GM23338 (cell line): ENCODE measurements at regions not wholly inside any gene's neighbourhood (a gene's known extent, or its start where the extent isn't known, plus 50 kb on each side); places are given as distances from the start of the nearest gene placed in this dataset.

Source experiments
- ATAC-seq: fragments of 200-7000 bp; cut with Tn5 transposase; 3 replicates; pipeline ENCODE4 v1.9.1; 2020
- DNase-seq: peaks from one replicate; pipeline ENCODE4 v3.0.0-alpha.2; 2015; ENCODE audit warnings: low spot score
- H2AFZ ChIP-seq: fragments of 200-600 bp; sonication (generic); 2 replicates; pipeline ENCODE4 v1.8.0; 2016; ENCODE audit warnings: antibody characterized with exemption, mild to moderate bottlenecking, moderate library complexity
- H3F3A ChIP-seq: fragments of 200-600 bp; sonication (generic); replicated peaks from 2 replicates; pipeline ENCODE4 v1.8.0; 2017; ENCODE audit warnings: antibody characterized with exemption, mixed run types, low read depth
- H3K27ac ChIP-seq: fragments of 200-600 bp; sonication (generic); 2 replicates; pipeline ENCODE4 v1.6.1; 2016; ENCODE audit warnings: low read depth
- H3K27me3 ChIP-seq: fragments of 200-600 bp; sonication (generic); 2 replicates; pipeline ENCODE4 v1.8.0; 2016; ENCODE audit warnings: mild to moderate bottlenecking, mixed run types, moderate library complexity; ENCODE audit not compliant: insufficient read depth
- H3K36me3 ChIP-seq: fragments of 200-600 bp; sonication (generic); 2 replicates; pipeline ENCODE4 v1.8.0; 2016; ENCODE audit warnings: mild to moderate bottlenecking; ENCODE audit not compliant: insufficient read depth
- H3K4me1 ChIP-seq: fragments of 200-600 bp; sonication (generic); 2 replicates; pipeline ENCODE4 v1.8.0; 2016; ENCODE audit warnings: mild to moderate bottlenecking, moderate library complexity; ENCODE audit not compliant: insufficient read depth
- H3K4me2 ChIP-seq: fragments of 200-600 bp; sonication (generic); 2 replicates; pipeline ENCODE4 v1.7.1; 2017; ENCODE audit warnings: mixed run types
- H3K4me3 ChIP-seq: fragments of 200-600 bp; sonication (generic); 2 replicates; pipeline ENCODE4 v1.6.1; 2016; ENCODE audit warnings: mixed run types
- H3K79me2 ChIP-seq: fragments of 200-600 bp; sonication (generic); replicated peaks from 2 replicates; pipeline ENCODE4 v1.8.0; 2017; ENCODE audit warnings: mild to moderate bottlenecking; ENCODE audit not compliant: insufficient read depth
- H3K9me2 ChIP-seq: fragments of 200-600 bp; sonication (generic); 2 replicates; pipeline ENCODE4 v1.8.0; 2017; ENCODE audit not compliant: insufficient read depth
- H4K20me1 ChIP-seq: fragments of 200-600 bp; sonication (generic); replicated peaks from 2 replicates; pipeline ENCODE4 v1.8.0; 2017; ENCODE audit warnings: mild to moderate bottlenecking; ENCODE audit not compliant: insufficient read depth
- H3K27ac Mint-ChIP-seq: 2 replicates; pipeline ENCODE4 v1.8.0; 2020; ENCODE audit warnings: inconsistent platforms, mild to moderate bottlenecking, moderate library complexity, mixed read lengths
- H3K27me3 Mint-ChIP-seq: 3 replicates; pipeline ENCODE4 v1.8.0; 2022; ENCODE audit warnings: low read depth, mild to moderate bottlenecking, moderate library complexity, mixed read lengths, inconsistent platforms; ENCODE audit not compliant: insufficient read depth, poor library complexity
- H3K36me3 Mint-ChIP-seq: 3 replicates; pipeline ENCODE4 v1.8.0; 2021; ENCODE audit warnings: low read depth, mild to moderate bottlenecking, inconsistent platforms, moderate library complexity, mixed read lengths
- H3K4me1 Mint-ChIP-seq: 3 replicates; pipeline ENCODE4 v1.8.0; 2020; ENCODE audit warnings: mild to moderate bottlenecking, inconsistent platforms, mixed read lengths
- H3K4me3 Mint-ChIP-seq: 3 replicates; pipeline ENCODE4 v1.8.0; 2021; ENCODE audit warnings: moderate library complexity, mild to moderate bottlenecking, inconsistent platforms, mixed read lengths
- H3K9me3 Mint-ChIP-seq: 3 replicates; pipeline ENCODE4 v1.8.0; 2020; ENCODE audit warnings: moderate library complexity, mild to moderate bottlenecking, inconsistent platforms, mixed read lengths
- CREB1 ChIP-seq: fragments of 250-450 bp; sonication (Bioruptor Pico); IDR thresholded peaks from 2 replicates; pipeline ENCODE4 v1.5.0; 2020; ENCODE audit warnings: low read depth, mild to moderate bottlenecking, moderate library complexity
- NANOG ChIP-seq: IDR thresholded peaks from 2 replicates; pipeline ENCODE4 v1.6.1; 2016; ENCODE audit warnings: antibody characterized with exemption, borderline replicate concordance
- STAT1 ChIP-seq: IDR thresholded peaks from one replicate; pipeline ENCODE4 v1.6.1; 2016; ENCODE audit warnings: antibody characterized with exemption; ENCODE audit not compliant: unreplicated experiment
- ZNF114 ChIP-seq: fragments of 250-450 bp; sonication (Bioruptor Pico); IDR thresholded peaks from 2 replicates; pipeline ENCODE4 v1.5.0; 2020; ENCODE audit warnings: mild to moderate bottlenecking, moderate library complexity
- ZNF331 ChIP-seq: fragments of 250-450 bp; sonication (Bioruptor Pico); IDR thresholded peaks from 2 replicates; pipeline ENCODE4 v1.5.0; 2020; ENCODE audit warnings: low read depth, mild to moderate bottlenecking, moderate library complexity
- TF ChIP-seq, protein P1 (sequence below), 2 experiments: fragments of 200-600 bp in 1 of 2; sonication (generic) in 1 of 2; conservative IDR thresholded peaks; 2 replicates each; pipeline versions ENCODE4 v1.5.1 to v1.6.1; 2016 to 2017; ENCODE audit warnings: antibody characterized with exemption in 2 of 2, low read depth in 2 of 2, mild to moderate bottlenecking in 2 of 2, moderate library complexity in 1 of 2
- TF ChIP-seq, protein P2 (sequence below): IDR thresholded peaks from 2 replicates; pipeline ENCODE4 v1.6.1; 2016; ENCODE audit warnings: antibody characterized with exemption
- TF ChIP-seq, protein P3 (sequence below): IDR thresholded peaks from one replicate; pipeline ENCODE4 v1.6.1; 2018; ENCODE audit warnings: antibody characterized with exemption; ENCODE audit not compliant: unreplicated experiment

DNA sequence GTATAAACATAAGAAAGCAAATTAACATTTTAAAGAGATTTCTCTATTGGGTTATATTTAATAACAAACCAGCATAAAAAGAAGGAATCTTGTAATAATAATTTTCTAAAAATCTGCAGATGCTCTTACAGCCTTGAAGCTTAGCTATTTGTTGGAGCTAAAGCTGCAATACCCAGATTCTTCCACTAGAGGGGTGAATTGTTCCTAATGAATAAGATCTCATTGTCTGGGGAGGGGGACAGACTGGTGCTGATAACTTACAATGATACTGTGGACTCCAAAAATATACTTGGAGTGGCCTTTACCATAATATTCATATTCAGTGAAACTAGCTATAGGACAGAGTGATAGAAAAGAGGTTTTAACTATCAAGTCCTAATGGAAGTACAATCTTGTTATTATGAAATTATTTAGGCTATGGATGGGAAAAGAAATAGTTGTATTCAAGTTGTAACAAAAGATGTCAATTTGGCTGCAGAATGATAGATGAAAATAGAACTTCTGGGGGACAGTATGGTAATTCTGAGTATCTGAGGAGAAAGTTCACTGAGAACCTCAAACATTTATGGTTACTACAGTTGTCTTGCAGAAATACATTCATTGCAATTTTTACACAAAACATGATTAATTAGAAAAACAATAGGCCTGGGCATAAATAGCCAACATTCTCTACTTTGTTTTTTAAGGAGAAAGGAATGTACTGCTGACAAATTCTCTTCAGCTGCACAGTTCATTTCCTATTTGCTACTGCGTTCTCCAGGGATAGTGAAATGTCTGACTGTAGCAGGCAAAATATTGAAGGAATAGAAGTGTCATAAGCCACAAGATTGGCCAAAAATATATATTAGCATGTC, 443.3 kb downstream of the GBA3 start:
- TF ChIP-seq, protein P1, sequence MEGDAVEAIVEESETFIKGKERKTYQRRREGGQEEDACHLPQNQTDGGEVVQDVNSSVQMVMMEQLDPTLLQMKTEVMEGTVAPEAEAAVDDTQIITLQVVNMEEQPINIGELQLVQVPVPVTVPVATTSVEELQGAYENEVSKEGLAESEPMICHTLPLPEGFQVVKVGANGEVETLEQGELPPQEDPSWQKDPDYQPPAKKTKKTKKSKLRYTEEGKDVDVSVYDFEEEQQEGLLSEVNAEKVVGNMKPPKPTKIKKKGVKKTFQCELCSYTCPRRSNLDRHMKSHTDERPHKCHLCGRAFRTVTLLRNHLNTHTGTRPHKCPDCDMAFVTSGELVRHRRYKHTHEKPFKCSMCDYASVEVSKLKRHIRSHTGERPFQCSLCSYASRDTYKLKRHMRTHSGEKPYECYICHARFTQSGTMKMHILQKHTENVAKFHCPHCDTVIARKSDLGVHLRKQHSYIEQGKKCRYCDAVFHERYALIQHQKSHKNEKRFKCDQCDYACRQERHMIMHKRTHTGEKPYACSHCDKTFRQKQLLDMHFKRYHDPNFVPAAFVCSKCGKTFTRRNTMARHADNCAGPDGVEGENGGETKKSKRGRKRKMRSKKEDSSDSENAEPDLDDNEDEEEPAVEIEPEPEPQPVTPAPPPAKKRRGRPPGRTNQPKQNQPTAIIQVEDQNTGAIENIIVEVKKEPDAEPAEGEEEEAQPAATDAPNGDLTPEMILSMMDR (conservative IDR thresholded peaks at IDR 0.05; ENCODE audit: low read depth in 2 of 2): peak; percentile 72 to 96
- TF ChIP-seq STAT1: no peak
- Histone ChIP-seq H3K9me2 (peaks cover 6% of the 10 kb centered on the region; the same call in 1 of the 2 replicates), H3K4me2 (peak overlapping the region; percentile 23), H3F3A (no peaks in the 10 kb centered on the region), H2AFZ (no peak overlapping the region), H3K27me3 (no peaks in the 10 kb centered on the region), H3K4me3 (no peak overlapping the region), H3K36me3 (no peaks in the 10 kb centered on the region), H4K20me1 (no peaks in the 10 kb centered on the region), H3K27ac (no peak overlapping the region; the same call in 1 of the 2 replicates), H3K4me1 (peaks cover 15% of the 10 kb centered on the region), H3K79me2 (no peaks in the 10 kb centered on the region)
- Mint-ChIP-seq H3K4me3 (no peak overlapping the region), H3K9me3 (no peaks in the 10 kb centered on the region), H3K27ac (no peak overlapping the region), H3K36me3 (no peaks in the 10 kb centered on the region), H3K27me3 (no peaks in the 10 kb centered on the region), H3K4me1 (peaks cover 14% of the 10 kb centered on the region; the same call in 2 of the 3 replicates)
- DNase-seq: peak; percentile 93
- ATAC-seq: peak; percentile 73

DNA sequence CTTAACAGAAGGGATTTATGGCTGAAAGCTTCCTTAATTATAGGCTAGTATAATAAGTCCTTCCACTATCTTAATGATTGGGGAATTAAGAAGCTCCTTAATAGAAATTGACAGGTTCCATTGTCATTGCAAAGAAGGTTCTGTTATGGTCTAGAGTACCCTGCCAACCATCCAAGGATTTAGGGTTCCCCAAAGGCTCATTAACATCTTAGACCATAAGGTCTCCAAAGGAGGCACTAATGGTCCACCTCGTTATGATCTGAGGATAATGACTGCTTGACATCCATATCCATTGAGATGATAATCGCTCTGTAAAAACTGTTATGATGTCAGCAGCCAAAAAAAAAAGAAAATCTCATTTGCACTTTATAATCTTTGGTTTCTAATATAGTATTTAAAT, 441.6 kb downstream of the GBA3 start:
- no peaks in the 10 kb centered on the region for H3K36me3 ChIP-seq
- no peaks in the 10 kb centered on the region for H3K79me2 ChIP-seq
- no peaks in the 10 kb centered on the region for H3F3A ChIP-seq
- H2AFZ ChIP-seq: no peak overlapping the region
- Mint-ChIP-seq H3K4me3 (no peak overlapping the region), H3K27ac (no peak overlapping the region), H3K4me1 (peaks cover 21% of the 10 kb centered on the region; the same call in 2 of the 3 replicates), H3K27me3 (no peaks in the 10 kb centered on the region), H3K36me3 (no peaks in the 10 kb centered on the region), H3K9me3 (no peaks in the 10 kb centered on the region)
- no peaks in the 10 kb centered on the region for H3K27me3 ChIP-seq
- DNase-seq (no peak), ATAC-seq (no peak)
- no peak overlapping the region for H3K4me3 ChIP-seq
- no peaks in the 10 kb centered on the region for H4K20me1 ChIP-seq
- no peak overlapping the region for H3K4me2 ChIP-seq
- H3K27ac ChIP-seq: no peak overlapping the region
- 0 out of 2 replicates have a peak, but pooled peaks cover 8% of the 10 kb centered on the region for H3K9me2 ChIP-seq
- peaks cover 24% of the 10 kb centered on the region for H3K4me1 ChIP-seq
- TF ChIP-seq, protein P2, sequence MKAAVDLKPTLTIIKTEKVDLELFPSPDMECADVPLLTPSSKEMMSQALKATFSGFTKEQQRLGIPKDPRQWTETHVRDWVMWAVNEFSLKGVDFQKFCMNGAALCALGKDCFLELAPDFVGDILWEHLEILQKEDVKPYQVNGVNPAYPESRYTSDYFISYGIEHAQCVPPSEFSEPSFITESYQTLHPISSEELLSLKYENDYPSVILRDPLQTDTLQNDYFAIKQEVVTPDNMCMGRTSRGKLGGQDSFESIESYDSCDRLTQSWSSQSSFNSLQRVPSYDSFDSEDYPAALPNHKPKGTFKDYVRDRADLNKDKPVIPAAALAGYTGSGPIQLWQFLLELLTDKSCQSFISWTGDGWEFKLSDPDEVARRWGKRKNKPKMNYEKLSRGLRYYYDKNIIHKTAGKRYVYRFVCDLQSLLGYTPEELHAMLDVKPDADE: no peak
- TF ChIP-seq ZNF114 (no peak), CREB1 (no peak), ZNF331 (CRISPR knock-in tag) (no peak), NANOG (no peak)
- TF ChIP-seq, protein P3, sequence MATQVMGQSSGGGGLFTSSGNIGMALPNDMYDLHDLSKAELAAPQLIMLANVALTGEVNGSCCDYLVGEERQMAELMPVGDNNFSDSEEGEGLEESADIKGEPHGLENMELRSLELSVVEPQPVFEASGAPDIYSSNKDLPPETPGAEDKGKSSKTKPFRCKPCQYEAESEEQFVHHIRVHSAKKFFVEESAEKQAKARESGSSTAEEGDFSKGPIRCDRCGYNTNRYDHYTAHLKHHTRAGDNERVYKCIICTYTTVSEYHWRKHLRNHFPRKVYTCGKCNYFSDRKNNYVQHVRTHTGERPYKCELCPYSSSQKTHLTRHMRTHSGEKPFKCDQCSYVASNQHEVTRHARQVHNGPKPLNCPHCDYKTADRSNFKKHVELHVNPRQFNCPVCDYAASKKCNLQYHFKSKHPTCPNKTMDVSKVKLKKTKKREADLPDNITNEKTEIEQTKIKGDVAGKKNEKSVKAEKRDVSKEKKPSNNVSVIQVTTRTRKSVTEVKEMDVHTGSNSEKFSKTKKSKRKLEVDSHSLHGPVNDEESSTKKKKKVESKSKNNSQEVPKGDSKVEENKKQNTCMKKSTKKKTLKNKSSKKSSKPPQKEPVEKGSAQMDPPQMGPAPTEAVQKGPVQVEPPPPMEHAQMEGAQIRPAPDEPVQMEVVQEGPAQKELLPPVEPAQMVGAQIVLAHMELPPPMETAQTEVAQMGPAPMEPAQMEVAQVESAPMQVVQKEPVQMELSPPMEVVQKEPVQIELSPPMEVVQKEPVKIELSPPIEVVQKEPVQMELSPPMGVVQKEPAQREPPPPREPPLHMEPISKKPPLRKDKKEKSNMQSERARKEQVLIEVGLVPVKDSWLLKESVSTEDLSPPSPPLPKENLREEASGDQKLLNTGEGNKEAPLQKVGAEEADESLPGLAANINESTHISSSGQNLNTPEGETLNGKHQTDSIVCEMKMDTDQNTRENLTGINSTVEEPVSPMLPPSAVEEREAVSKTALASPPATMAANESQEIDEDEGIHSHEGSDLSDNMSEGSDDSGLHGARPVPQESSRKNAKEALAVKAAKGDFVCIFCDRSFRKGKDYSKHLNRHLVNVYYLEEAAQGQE: no peak
